ENCODE measurements at regions not wholly inside any gene's neighbourhood (a gene's known extent, or its start where the extent isn't known, plus 50 kb on each side); places are given as distances from the start of the nearest gene placed in this dataset.

- POLR2A ChIA-PET, result no interaction called here
- no peak for DNase-seq (ENCODE audit: extremely low spot score)
- TF ChIP-seq CTCF (IDR thresholded peaks at IDR 0.05; ENCODE audit: control extremely low read depth, extremely low read depth, low read depth, missing control alignments), result no peak
- CTCF ChIA-PET, result no interaction called here
Observed at GRCh38 chr3:103341078-103341606, 906.3 kb downstream of the ZPLD1 start.

GRCh38 chr3:103342205-103342731 lies 907.5 kb downstream of the ZPLD1 start:
- ChIA-PET CTCF (interaction anchor here (0.7 kb wide), 1 partner anchor 11 kb away, joined by 3 read pairs; no protein-coding TSS in a partner anchor), POLR2A (no interaction called here)
- TF ChIP-seq CTCF (IDR thresholded peaks at IDR 0.05; ENCODE audit: control extremely low read depth, extremely low read depth, low read depth, missing control alignments), result no peak
- no peak for DNase-seq (ENCODE audit: extremely low spot score)

GRCh38 chr3:103349760-103350159 lies 914.9 kb downstream of the ZPLD1 start:
- no peak for TF ChIP-seq CTCF (IDR thresholded peaks at IDR 0.05; ENCODE audit: control extremely low read depth, extremely low read depth, low read depth, missing control alignments)
- POLR2A ChIA-PET, result no interaction called here
- CTCF ChIA-PET, result interaction anchor here (1.6 kb wide), 1 partner anchor 9 kb away, joined by 6 read pairs; no protein-coding TSS in a partner anchor
- DNase-seq (ENCODE audit: extremely low spot score), result no peak

- POLR2A ChIA-PET, result no interaction called here
- TF ChIP-seq CTCF (IDR thresholded peaks at IDR 0.05; ENCODE audit: control extremely low read depth, extremely low read depth, low read depth, missing control alignments), result no peak
- DNase-seq (ENCODE audit: extremely low spot score), result no peak
- CTCF ChIA-PET, result no interaction called here
Observed at GRCh38 chr3:103365467-103365866, 930.7 kb downstream of the ZPLD1 start.

- POLR2A ChIA-PET, result no interaction called here
- CTCF ChIA-PET, result no interaction called here
- DNase-seq (ENCODE audit: extremely low spot score), result no peak
- no peak for TF ChIP-seq CTCF (IDR thresholded peaks at IDR 0.05; ENCODE audit: control extremely low read depth, extremely low read depth, low read depth, missing control alignments)
Observed at GRCh38 chr3:103367481-103367880, 932.7 kb downstream of the ZPLD1 start.

GRCh38 chr3:103371411-103371810 lies 936.6 kb downstream of the ZPLD1 start:
- ChIA-PET POLR2A (no interaction called here), CTCF (interaction anchor here (0.7 kb wide), 1 partner anchor 14 kb away, joined by 3 read pairs; no protein-coding TSS in a partner anchor)
- no peak for TF ChIP-seq CTCF (IDR thresholded peaks at IDR 0.05; ENCODE audit: control extremely low read depth, extremely low read depth, low read depth, missing control alignments)
- no peak for DNase-seq (ENCODE audit: extremely low spot score)

Data from GM10248 (cell line).